HK-2 (cell line): ENCODE measurements at regions not wholly inside any gene's neighbourhood (a gene's known extent, or its start where the extent isn't known, plus 50 kb on each side); places are given as distances from the start of the nearest gene placed in this dataset.
"Not testable (repeated sequence)": the region's sequence is repeated elsewhere in the genome, so short reads cannot be mapped to it uniquely, and the experiment has no call there.

ENCODE experiments used
- DNase-seq: peaks from one replicate; pipeline ENCODE4 v3.0.0-alpha.2; 2018; ENCODE audit not compliant: unreplicated experiment

- no peak for DNase-seq
Observed at GRCh38 chr12:131511803-131512561, 198.9 kb upstream of the SFSWAP start.

GRCh38 chr12:131513606-131514005 lies 197.3 kb upstream of the SFSWAP start:
- no peak for DNase-seq

DNA sequence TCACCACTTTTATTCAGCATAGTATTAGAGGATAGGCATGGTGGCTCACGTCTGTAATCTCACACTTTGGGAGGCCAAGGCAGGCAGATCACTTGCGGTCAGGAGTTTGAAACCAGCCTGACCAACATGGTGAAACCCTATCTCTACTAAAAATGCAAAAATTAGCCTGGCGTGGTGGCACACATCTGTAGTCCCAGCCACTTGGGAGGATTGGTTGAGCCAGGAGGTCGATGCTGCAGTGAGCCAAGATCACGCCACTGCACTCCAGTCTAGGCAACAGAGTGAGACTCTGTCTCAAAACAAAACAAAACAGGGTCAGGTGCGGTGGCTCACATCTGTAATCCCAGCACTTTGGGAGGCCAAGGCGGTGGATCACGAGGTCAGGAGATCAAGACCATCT lies 190.3 kb upstream of the SFSWAP start:
- not testable (repeated sequence) for DNase-seq

- DNase-seq, result no peak
Observed at GRCh38 chr12:131521326-131521725, 189.6 kb upstream of the SFSWAP start.

DNA sequence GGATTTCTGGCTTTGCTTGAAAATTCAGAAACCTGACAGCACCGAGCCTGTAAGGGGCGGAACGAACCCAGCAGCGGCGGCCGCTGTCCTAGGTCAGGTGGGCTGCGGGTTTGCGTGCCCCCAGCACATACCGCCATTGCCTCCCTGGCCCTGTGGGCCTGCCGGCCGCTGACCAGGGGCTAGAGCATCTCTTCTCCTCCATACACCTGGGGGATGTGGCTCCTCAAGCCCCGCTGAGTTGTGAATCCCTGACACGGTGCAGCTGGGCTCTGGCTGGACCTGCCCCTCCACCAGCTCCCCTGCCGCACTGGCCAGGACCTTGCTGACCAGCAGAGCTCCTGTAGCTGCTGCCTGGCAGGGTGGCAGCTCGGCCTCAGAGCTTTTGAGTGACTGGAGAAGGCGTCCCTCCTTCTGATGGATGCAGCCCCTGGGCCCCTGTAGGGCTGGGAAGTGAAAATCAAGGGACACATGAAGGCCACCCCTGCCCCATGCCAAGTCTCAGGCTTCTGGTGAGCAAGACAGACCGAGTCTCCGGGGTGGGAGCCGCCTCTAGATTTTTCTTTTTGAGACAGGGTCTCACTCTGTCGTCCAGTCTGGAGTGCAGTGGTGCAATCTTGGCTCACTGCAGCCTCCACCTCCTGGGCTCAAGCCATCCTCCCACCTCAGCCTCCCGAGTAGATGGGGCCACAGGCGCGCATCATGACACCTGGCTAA lies 184.9 kb upstream of the SFSWAP start:
- DNase-seq, result no peak

- no peak for DNase-seq
Observed at GRCh38 chr12:131527092-131527491, 183.8 kb upstream of the SFSWAP start.

GRCh38 chr12:131527736-131528135 lies 183.2 kb upstream of the SFSWAP start:
- no peak for DNase-seq

DNA sequence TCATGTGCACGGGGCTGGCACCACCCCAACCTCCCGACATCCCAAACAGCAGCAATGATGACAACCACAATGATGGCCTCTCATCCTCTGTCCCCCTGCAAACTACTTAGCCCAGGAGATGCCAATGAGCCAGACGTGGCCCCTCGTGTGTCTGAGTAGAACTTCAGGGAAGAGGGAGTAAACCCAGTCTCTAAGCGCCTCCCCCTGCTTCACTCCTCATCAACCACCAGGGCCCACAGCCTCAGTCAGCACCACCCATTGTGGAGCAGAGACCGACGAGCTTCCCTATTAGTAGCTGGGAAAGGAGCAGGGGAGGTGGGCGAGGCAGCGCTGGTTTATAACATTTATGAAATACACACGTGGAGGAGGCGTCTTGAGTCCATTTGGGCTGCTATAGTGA lies 182.7 kb upstream of the SFSWAP start:
- no peak for DNase-seq

GRCh38 chr12:131528667-131529066 lies 182.2 kb upstream of the SFSWAP start:
- DNase-seq, result no peak

DNA sequence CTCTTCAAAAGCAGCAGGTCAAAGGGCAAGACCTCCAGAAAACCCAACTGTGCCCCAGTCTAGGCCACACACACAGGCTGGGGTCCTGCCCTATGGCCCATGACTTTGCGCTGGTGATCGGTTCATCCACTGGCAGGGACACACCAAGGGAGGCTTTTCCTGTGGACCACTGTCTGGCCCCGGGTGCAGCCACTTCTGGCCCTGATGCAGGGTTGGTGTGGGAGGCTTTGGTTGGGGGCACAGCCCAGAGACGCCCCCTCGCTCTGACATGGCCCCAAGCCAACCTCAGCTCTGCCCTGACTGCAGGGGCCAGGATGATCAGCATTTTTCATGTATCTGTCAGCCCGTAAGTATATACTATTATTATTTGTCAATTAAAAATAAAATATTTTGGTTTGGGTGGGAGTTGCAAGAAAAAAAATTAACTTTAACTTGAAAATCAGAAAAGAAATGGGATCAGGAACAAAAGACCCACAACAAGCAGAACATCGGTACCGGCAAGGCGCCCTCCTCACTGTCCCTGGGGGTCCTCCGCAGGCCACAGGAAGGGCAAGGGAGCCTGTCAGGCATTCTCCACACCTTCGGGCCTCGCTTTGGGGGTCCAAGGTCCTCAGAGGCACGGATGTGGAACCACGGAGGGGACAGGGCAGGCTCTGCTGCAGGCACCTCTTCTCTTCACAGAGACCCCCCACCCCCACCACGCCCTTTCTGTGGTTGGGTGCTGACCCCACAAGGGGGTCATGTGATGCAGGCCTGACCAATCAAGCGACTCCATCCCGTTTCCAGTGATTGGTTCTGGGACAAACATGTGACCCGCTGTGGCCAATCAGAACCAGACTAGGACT lies 181.5 kb upstream of the SFSWAP start:
- DNase-seq, result no peak

DNA sequence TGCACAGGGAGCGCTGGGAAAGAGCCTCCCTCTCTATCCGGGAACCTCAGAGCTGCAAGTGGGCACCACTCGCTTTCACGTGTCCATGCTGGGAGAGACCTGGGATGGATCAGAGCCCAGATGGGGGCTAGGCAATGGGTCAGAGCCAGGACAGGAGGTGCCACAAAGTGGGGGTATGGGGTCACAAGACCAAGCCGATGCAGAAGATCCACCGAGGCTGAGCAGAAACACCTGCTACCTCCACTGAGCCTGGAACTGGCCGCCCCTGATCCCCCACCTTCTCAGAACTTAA lies 180.9 kb upstream of the SFSWAP start:
- no peak for DNase-seq

GRCh38 chr12:131530422-131530821 lies 180.5 kb upstream of the SFSWAP start:
- DNase-seq, result no peak

DNA sequence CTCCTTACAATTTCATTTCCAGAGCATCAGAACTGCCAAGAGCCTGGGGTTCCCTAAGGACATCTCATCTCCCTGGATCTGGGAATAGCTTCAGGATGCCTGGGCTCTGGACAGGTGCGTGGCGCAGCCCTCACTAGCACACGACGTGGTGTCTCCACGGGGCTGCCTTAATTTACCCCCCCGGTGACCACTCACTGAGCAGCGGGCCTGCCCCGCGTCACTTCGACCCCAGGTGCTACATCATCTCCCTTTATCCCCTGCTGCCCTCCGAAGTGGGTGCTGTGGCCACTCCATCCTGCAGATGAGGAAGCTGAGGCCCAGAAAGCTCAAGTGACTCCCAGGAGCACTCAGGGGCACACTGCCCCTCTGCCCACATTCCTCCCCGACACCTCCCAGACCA lies 177.8 kb upstream of the SFSWAP start:
- DNase-seq, result no peak

- no peak for DNase-seq
Observed at GRCh38 chr12:131535779-131536178, 175.1 kb upstream of the SFSWAP start.

- DNase-seq, result no peak
Observed at GRCh38 chr12:131536337-131536736, 174.6 kb upstream of the SFSWAP start.

DNA sequence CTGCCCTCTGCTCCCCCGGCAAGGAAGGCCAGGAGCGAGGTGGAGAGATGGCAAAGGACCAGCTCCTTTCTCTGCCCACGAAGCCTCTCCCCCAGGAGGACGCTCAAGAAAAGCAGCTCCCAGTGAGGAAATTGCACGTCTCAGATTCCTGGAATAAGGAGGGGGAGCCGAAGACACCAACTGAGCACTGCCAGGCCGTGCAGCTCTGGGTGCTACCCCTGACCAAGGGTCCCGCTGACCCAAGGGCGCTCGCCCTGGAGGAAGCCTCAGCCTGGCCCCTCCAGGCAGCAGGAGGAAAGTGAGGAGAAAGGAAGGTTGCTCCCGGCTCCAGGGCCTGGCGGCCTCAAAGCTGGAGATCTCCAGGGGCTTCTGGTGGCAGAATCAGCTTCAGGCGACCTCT lies 174.1 kb upstream of the SFSWAP start:
- DNase-seq, result no peak

DNA sequence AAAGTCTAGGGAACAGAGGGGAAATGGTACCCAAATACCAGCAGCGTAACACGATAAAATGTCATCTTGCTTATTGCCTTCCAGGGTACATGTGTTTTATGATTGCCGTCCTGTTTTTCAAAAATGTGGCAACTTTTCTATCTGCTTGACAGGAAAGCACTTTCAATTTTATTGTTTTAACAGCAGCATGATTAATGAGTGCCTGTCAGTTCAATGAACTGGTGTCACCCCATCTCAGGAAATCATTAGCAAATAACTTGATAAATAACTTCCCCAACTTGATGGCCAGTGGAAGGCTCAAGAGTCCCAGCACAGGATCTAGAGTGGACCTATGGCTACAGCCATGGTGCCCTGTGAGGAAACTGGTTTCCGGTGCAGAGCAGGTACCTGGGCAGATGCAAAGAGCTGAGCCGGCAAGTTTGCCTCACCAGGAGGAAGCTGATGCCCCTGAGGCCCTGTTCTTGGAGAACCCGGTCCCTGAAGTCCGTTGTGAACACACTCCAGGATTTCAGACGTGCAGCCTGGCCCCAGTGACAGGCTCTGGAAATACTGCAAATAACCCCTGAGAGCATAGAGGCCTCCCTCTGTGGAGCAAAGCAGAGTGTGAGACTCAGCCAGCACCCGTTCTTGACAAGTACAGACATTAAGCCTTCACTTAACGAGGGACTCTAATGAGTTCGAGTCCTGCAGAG lies 173.5 kb upstream of the SFSWAP start:
- no peak for DNase-seq

GRCh38 chr12:131539381-131539780 lies 171.5 kb upstream of the SFSWAP start:
- DNase-seq, result no peak

DNA sequence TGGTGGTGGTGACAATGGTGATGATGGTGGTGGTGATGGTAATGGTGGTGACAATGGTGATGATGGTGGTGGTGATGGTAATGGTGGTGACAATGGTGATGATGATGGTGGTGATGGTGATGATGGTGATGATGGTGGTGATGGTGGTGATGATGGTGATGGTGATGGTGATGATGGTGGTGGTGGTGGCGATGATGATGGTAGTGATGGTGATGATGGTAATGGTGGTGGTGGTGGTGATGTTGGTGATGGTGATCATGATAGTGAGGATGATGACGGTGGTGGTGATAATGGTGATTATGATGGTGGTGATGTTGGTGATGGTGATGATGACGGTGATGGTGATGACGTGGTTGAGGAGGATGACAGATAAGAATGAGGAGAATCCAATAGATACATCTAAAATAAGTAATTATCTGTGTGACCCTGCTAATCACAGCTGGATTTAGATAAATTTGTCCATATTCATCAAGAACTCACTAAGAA lies 170.7 kb upstream of the SFSWAP start:
- no peak for DNase-seq

DNA sequence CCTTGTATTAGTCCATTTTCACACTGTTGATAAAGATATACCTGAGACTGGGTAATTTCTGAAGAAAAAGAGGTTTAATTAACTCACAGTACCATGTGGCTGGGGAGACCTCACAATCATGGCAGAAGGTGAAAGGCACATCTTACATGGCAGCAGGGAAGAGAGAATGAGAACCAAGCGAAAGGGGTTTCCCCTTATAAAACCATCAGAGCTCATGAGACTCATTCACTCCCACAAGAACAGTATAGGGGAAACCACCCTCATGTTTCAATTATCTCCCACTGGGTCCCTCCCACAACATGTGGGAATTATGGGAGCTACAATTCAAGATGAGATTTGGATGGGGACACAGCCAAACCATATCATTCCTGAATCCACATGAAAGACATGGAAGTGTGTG lies 169.4 kb upstream of the SFSWAP start:
- DNase-seq, result not testable (repeated sequence)

- DNase-seq, result no peak
Observed at GRCh38 chr12:131542351-131542750, 168.5 kb upstream of the SFSWAP start.

GRCh38 chr12:131543040-131543439 lies 167.8 kb upstream of the SFSWAP start:
- DNase-seq, result no peak
